KMS-11 (cell line): ENCODE measurements at regions not wholly inside any gene's neighbourhood (a gene's known extent, or its start where the extent isn't known, plus 50 kb on each side); places are given as distances from the start of the nearest gene placed in this dataset.

Experiments used
- H2AFZ ChIP-seq: fragments of 200-600 bp; sonication (generic); 2 replicates; pipeline ENCODE4 v1.6.1; 2016; ENCODE audit warnings: antibody characterized with exemption, mixed run types, low read depth
- H3K27ac ChIP-seq: fragments of 200-600 bp; sonication (generic); 2 replicates; pipeline ENCODE4 v1.6.1; 2016; ENCODE audit warnings: mild to moderate bottlenecking, mixed run types
- H3K27me3 ChIP-seq: fragments of 200-600 bp; sonication (generic); 2 replicates; pipeline ENCODE4 v1.6.1; 2017; ENCODE audit warnings: mild to moderate bottlenecking, low read depth, mixed run types, moderate library complexity; ENCODE audit not compliant: insufficient read depth
- H3K36me3 ChIP-seq: fragments of 200-600 bp; sonication (generic); 2 replicates; pipeline ENCODE4 v1.6.1; 2017; ENCODE audit warnings: mild to moderate bottlenecking, mixed run types; ENCODE audit not compliant: insufficient read depth
- H3K4me1 ChIP-seq: fragments of 200-600 bp; sonication (generic); 2 replicates; pipeline ENCODE4 v1.6.1; 2016; ENCODE audit warnings: mild to moderate bottlenecking, low read depth, mixed run types; ENCODE audit not compliant: poor library complexity, severe bottlenecking
- H3K4me2 ChIP-seq: fragments of 200-600 bp; sonication (generic); 2 replicates; pipeline ENCODE4 v1.7.0; 2016; ENCODE audit warnings: mild to moderate bottlenecking, mixed run types
- H3K4me3 ChIP-seq: fragments of 200-600 bp; sonication (generic); IDR thresholded peaks from 2 replicates; pipeline ENCODE4 v1.6.1; 2017; ENCODE audit warnings: low read depth, low read length, mixed read lengths; ENCODE audit not compliant: insufficient read depth
- H3K79me2 ChIP-seq: fragments of 200-600 bp; sonication (generic); 2 replicates; pipeline ENCODE4 v1.6.1; 2016; ENCODE audit warnings: low read depth, mixed run types; ENCODE audit not compliant: insufficient read depth
- H3K9ac ChIP-seq: fragments of 200-600 bp; sonication (generic); 2 replicates; pipeline ENCODE4 v1.6.1; 2016; ENCODE audit warnings: mild to moderate bottlenecking, mixed run types
- H4K20me1 ChIP-seq: fragments of 200-600 bp; sonication (generic); 2 replicates; pipeline ENCODE4 v1.6.1; 2016; ENCODE audit warnings: mild to moderate bottlenecking, mixed run types; ENCODE audit not compliant: insufficient read depth
- CTCF ChIP-seq: fragments of 200-600 bp; sonication (generic); conservative IDR thresholded peaks from 2 replicates; pipeline ENCODE4 v1.6.1; 2017; ENCODE audit warnings: low read depth, mild to moderate bottlenecking, antibody characterized with exemption, low read length, moderate library complexity, mixed read lengths

GRCh38 chr12:98355322-98355721 is 160.1 kb upstream of the TMPO start:
- Histone ChIP-seq H3K9ac (no peak overlapping the region), H3K27me3 (no peaks in the 10 kb centered on the region), H3K4me3 (no peak overlapping the region), H2AFZ (no peak overlapping the region), H3K27ac (no peak overlapping the region), H3K4me1 (no peaks in the 10 kb centered on the region), H4K20me1 (no peaks in the 10 kb centered on the region), H3K36me3 (no peaks in the 10 kb centered on the region; the same call in 1 of the 2 replicates), H3K79me2 (no peaks in the 10 kb centered on the region), H3K4me2 (no peak overlapping the region)
- TF ChIP-seq CTCF, result no peak

GRCh38 chr12:98355933-98356332 is 159.5 kb upstream of the TMPO start:
- Histone ChIP-seq H3K27me3 (no peaks in the 10 kb centered on the region), H2AFZ (no peak overlapping the region), H4K20me1 (no peaks in the 10 kb centered on the region), H3K4me2 (no peak overlapping the region), H3K36me3 (no peaks in the 10 kb centered on the region; the same call in 1 of the 2 replicates), H3K4me1 (no peaks in the 10 kb centered on the region), H3K4me3 (no peak overlapping the region), H3K9ac (no peak overlapping the region), H3K27ac (no peak overlapping the region), H3K79me2 (no peaks in the 10 kb centered on the region)
- TF ChIP-seq CTCF, result no peak

GRCh38 chr12:98358144-98358543 is 157.2 kb upstream of the TMPO start:
- Histone ChIP-seq H3K27ac (no peak overlapping the region), H3K9ac (no peak overlapping the region), H2AFZ (no peak overlapping the region), H3K79me2 (no peaks in the 10 kb centered on the region), H3K36me3 (no peaks in the 10 kb centered on the region; the same call in 1 of the 2 replicates), H3K4me1 (no peaks in the 10 kb centered on the region), H3K4me3 (no peak overlapping the region), H4K20me1 (no peaks in the 10 kb centered on the region), H3K27me3 (no peaks in the 10 kb centered on the region), H3K4me2 (no peak overlapping the region)
- TF ChIP-seq CTCF, result no peak

- H3K4me2 ChIP-seq, result no peak overlapping the region
- no peaks in the 10 kb centered on the region for H3K27me3 ChIP-seq
- no peaks in the 10 kb centered on the region for H4K20me1 ChIP-seq
- H3K4me1 ChIP-seq, result no peaks in the 10 kb centered on the region
- H2AFZ ChIP-seq, result no peak overlapping the region
- no peaks in the 10 kb centered on the region for H3K79me2 ChIP-seq
- H3K36me3 ChIP-seq, result no peaks in the 10 kb centered on the region; the same call in 1 of the 2 replicates
- no peak overlapping the region for H3K4me3 ChIP-seq
- H3K9ac ChIP-seq, result no peak overlapping the region
- TF ChIP-seq CTCF, result no peak
- H3K27ac ChIP-seq, result no peak overlapping the region
Observed at GRCh38 chr12:98359856-98360255, 155.5 kb upstream of the TMPO start.
